Activated B cell treated with CpG ODN at 0.5 μM for 24 hours (primary cell): ENCODE measurements at regions not wholly inside any gene's neighbourhood (a gene's known extent, or its start where the extent isn't known, plus 50 kb on each side); places are given as distances from the start of the nearest gene placed in this dataset.

Source experiments
- ATAC-seq: fragments of 200-7000 bp; cut with Tn5 transposase; one replicate; pipeline ENCODE4 v1.10.0; 2021; ENCODE audit warnings: low read depth, mild to moderate bottlenecking, moderate library complexity
- CTCF ChIA-PET: fragments of 350-600 bp; sonication (Branson Sonifier 250); formaldehyde crosslinking; loops from one replicate; lab custom pipeline; 2021; ENCODE audit warnings: antibody characterized with exemption; lab: Charles Lee
- POLR2A ChIA-PET: fragments of 350-600 bp; sonication (Branson Sonifier 250); formaldehyde crosslinking; loops from one replicate; lab custom pipeline; 2021; ENCODE audit warnings: antibody characterized with exemption; lab: Charles Lee
- DNase-seq: peaks from one replicate; pipeline ENCODE4 v3.0.0; 2022
- H3K27ac Mint-ChIP-seq: one replicate; pipeline ENCODE4 v1.8.0; 2020; ENCODE audit warnings: mixed read lengths
- H3K27me3 Mint-ChIP-seq: one replicate; pipeline ENCODE4 v1.8.0; 2021; ENCODE audit warnings: mixed read lengths
- H3K36me3 Mint-ChIP-seq: one replicate; pipeline ENCODE4 v1.8.0; 2021; ENCODE audit warnings: low read depth, mixed read lengths
- H3K4me1 Mint-ChIP-seq: one replicate; pipeline ENCODE4 v1.8.0; 2021; ENCODE audit warnings: mixed read lengths
- H3K4me3 Mint-ChIP-seq: one replicate; pipeline ENCODE4 v1.8.0; 2020; ENCODE audit warnings: mild to moderate bottlenecking, mixed read lengths
- H3K9me3 Mint-ChIP-seq: one replicate; pipeline ENCODE4 v1.8.0; 2020; ENCODE audit warnings: mixed read lengths
- intact Hi-C: fragments of 100-400 bp; cut with micrococcal nuclease; formaldehyde crosslinking; loops from one replicate; pipeline ENCODE4 v1.15.1; 2024
- TF ChIP-seq, protein P1 (sequence below): fragments of 200-600 bp; IDR thresholded peaks from one replicate; pipeline ENCODE4 v1.8.0; 2022; ENCODE audit warnings: antibody characterized with exemption, mild to moderate bottlenecking

- Mint-ChIP-seq H3K36me3 (no peaks in the 10 kb centered on the region), H3K4me1 (no peaks in the 10 kb centered on the region), H3K4me3 (no peak overlapping the region), H3K9me3 (no peaks in the 10 kb centered on the region), H3K27ac (no peak overlapping the region), H3K27me3 (peaks cover 28% of the 10 kb centered on the region)
- no peak for DNase-seq
- intact Hi-C loops: no loop called here
- TF ChIP-seq, protein P1, sequence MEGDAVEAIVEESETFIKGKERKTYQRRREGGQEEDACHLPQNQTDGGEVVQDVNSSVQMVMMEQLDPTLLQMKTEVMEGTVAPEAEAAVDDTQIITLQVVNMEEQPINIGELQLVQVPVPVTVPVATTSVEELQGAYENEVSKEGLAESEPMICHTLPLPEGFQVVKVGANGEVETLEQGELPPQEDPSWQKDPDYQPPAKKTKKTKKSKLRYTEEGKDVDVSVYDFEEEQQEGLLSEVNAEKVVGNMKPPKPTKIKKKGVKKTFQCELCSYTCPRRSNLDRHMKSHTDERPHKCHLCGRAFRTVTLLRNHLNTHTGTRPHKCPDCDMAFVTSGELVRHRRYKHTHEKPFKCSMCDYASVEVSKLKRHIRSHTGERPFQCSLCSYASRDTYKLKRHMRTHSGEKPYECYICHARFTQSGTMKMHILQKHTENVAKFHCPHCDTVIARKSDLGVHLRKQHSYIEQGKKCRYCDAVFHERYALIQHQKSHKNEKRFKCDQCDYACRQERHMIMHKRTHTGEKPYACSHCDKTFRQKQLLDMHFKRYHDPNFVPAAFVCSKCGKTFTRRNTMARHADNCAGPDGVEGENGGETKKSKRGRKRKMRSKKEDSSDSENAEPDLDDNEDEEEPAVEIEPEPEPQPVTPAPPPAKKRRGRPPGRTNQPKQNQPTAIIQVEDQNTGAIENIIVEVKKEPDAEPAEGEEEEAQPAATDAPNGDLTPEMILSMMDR: no peak
- CTCF ChIA-PET: no interaction called here
- POLR2A ChIA-PET: no interaction called here
- no peak for ATAC-seq
Observed at GRCh38 chr2:128949360-128949759, 630.7 kb upstream of the HS6ST1 start.

GRCh38 chr2:128950758-128951157 lies 632.1 kb upstream of the HS6ST1 start:
- H3K4me3 Mint-ChIP-seq: no peak overlapping the region
- peaks cover 29% of the 10 kb centered on the region for H3K27me3 Mint-ChIP-seq
- ATAC-seq (no peak), DNase-seq (no peak)
- CTCF ChIA-PET: no interaction called here
- no peaks in the 10 kb centered on the region for H3K36me3 Mint-ChIP-seq
- intact Hi-C loops: no loop called here
- no peaks in the 10 kb centered on the region for H3K4me1 Mint-ChIP-seq
- H3K9me3 Mint-ChIP-seq: no peaks in the 10 kb centered on the region
- POLR2A ChIA-PET: no interaction called here
- TF ChIP-seq, protein P1: no peak
- no peak overlapping the region for H3K27ac Mint-ChIP-seq

GRCh38 chr2:128958241-128958640 lies 639.6 kb upstream of the HS6ST1 start:
- no peak for DNase-seq

DNA sequence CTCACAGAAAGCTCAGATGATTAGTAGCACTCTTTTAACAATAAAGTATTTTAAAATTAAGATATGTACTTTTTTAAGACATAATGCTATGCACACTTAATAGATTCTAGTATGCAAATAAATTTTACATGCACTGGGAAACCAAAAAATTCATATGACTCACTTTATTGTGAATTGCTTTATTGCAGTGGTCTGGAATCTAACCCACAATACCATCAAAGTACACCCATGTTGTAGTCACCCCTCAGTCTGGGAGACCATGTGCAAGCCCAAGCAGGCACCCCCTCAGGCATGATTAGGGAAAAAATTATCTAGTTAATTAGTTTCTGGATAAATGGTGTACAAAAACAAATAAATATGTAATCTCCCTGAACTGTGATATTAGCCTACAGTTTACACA lies 649.0 kb upstream of the HS6ST1 start:
- no peaks in the 10 kb centered on the region for H3K27me3 Mint-ChIP-seq
- CTCF ChIA-PET: no interaction called here
- DNase-seq (no peak), ATAC-seq (no peak)
- H3K36me3 Mint-ChIP-seq: no peaks in the 10 kb centered on the region
- POLR2A ChIA-PET: no interaction called here
- no peaks in the 10 kb centered on the region for H3K9me3 Mint-ChIP-seq
- TF ChIP-seq, protein P1: no peak
- intact Hi-C loops: no loop called here
- no peaks in the 10 kb centered on the region for H3K4me1 Mint-ChIP-seq
- H3K27ac Mint-ChIP-seq: no peak overlapping the region
- no peak overlapping the region for H3K4me3 Mint-ChIP-seq

More at GRCh38 chr2:128958241-128958640, 639.6 kb upstream of the HS6ST1 start:
- TF ChIP-seq, protein P1: no peak
- Mint-ChIP-seq H3K36me3 (no peaks in the 10 kb centered on the region), H3K27me3 (peaks cover 9% of the 10 kb centered on the region), H3K4me3 (no peak overlapping the region), H3K9me3 (peaks cover 5% of the 10 kb centered on the region), H3K4me1 (no peaks in the 10 kb centered on the region), H3K27ac (no peak overlapping the region)
- ATAC-seq: no peak
- CTCF ChIA-PET: no interaction called here
- intact Hi-C loops: no loop called here
- POLR2A ChIA-PET: no interaction called here

DNA sequence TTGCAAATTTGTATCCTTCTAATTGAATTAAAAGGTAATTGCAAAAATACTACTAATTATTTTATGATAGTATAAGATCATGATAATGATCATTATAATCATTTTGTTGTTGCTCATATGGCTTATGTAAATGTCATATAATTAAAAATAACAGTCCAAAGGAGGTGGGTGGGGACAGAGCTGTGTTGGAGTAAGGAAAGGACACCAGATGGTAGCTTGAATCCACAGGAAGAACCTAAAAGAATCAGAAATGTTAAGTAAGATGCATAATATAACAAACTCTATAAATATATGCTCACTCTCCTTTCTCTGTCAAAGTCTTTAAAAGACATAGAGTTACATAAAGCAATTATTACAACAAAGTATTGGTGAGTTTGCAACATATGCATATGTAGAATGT lies 650.7 kb upstream of the HS6ST1 start:
- no peak for DNase-seq
- intact Hi-C loops: no loop called here
- TF ChIP-seq, protein P1: no peak

More for the DNA sequence above, 650.7 kb upstream of the HS6ST1 start:
- Mint-ChIP-seq H3K9me3 (no peaks in the 10 kb centered on the region), H3K4me1 (no peaks in the 10 kb centered on the region), H3K4me3 (no peak overlapping the region), H3K27me3 (no peaks in the 10 kb centered on the region), H3K27ac (no peak overlapping the region), H3K36me3 (no peaks in the 10 kb centered on the region)
- CTCF ChIA-PET: no interaction called here
- ATAC-seq: no peak
- POLR2A ChIA-PET: no interaction called here
